Osteocyte (in vitro differentiated cells): ENCODE measurements at regions not wholly inside any gene's neighbourhood (a gene's known extent, or its start where the extent isn't known, plus 50 kb on each side); places are given as distances from the start of the nearest gene placed in this dataset.

Experiments
- DNase-seq: peaks from one replicate; pipeline ENCODE4 v3.0.0; 2021; ENCODE audit warnings: mixed read lengths; ENCODE audit not compliant: unreplicated experiment; ENCODE audit errors: extremely low spot score
- H3K27ac Mint-ChIP-seq: one replicate; pipeline ENCODE4 v1.8.0; 2021; ENCODE audit warnings: mild to moderate bottlenecking, mixed read lengths; ENCODE audit not compliant: unreplicated experiment
- H3K27me3 Mint-ChIP-seq: one replicate; pipeline ENCODE4 v1.8.0; 2021; ENCODE audit warnings: mixed read lengths; ENCODE audit not compliant: unreplicated experiment
- H3K36me3 Mint-ChIP-seq: one replicate; pipeline ENCODE4 v1.8.0; 2021; ENCODE audit warnings: mixed read lengths; ENCODE audit not compliant: unreplicated experiment
- H3K4me1 Mint-ChIP-seq: one replicate; pipeline ENCODE4 v1.8.0; 2021; ENCODE audit warnings: mixed read lengths; ENCODE audit not compliant: unreplicated experiment
- H3K4me3 Mint-ChIP-seq: one replicate; pipeline ENCODE4 v1.8.0; 2021; ENCODE audit warnings: mild to moderate bottlenecking, moderate library complexity, mixed read lengths; ENCODE audit not compliant: unreplicated experiment
- H3K9me3 Mint-ChIP-seq: one replicate; pipeline ENCODE4 v1.8.0; 2021; ENCODE audit warnings: mixed read lengths; ENCODE audit not compliant: unreplicated experiment
- CTCF ChIP-seq: fragments of 200-600 bp; sonication (generic); IDR thresholded peaks from 2 replicates; pipeline ENCODE4 v1.5.0; 2021; ENCODE audit warnings: antibody characterized with exemption, mild to moderate bottlenecking, moderate library complexity

- peaks cover 2% of the 10 kb centered on the region for H3K27me3 Mint-ChIP-seq
- H3K9me3 Mint-ChIP-seq: no peaks in the 10 kb centered on the region
- H3K4me3 Mint-ChIP-seq: no peak overlapping the region
- no peak overlapping the region for H3K27ac Mint-ChIP-seq
- H3K4me1 Mint-ChIP-seq: no peaks in the 10 kb centered on the region
- no peak for TF ChIP-seq CTCF
- no peak for DNase-seq
- no peaks in the 10 kb centered on the region for H3K36me3 Mint-ChIP-seq
These were observed 838.0 kb downstream of the RPS29 start for GRCh38 chr14:48748151-48748675.

GRCh38 chr14:48747561-48748089 lies 838.6 kb downstream of the RPS29 start:
- H3K9me3 Mint-ChIP-seq: no peaks in the 10 kb centered on the region
- no peaks in the 10 kb centered on the region for H3K4me1 Mint-ChIP-seq
- TF ChIP-seq CTCF: no peak
- no peaks in the 10 kb centered on the region for H3K36me3 Mint-ChIP-seq
- H3K27me3 Mint-ChIP-seq: no peaks in the 10 kb centered on the region
- no peak overlapping the region for H3K27ac Mint-ChIP-seq
- DNase-seq: no peak
- no peak overlapping the region for H3K4me3 Mint-ChIP-seq

- H3K27me3 Mint-ChIP-seq: peaks cover 3% of the 10 kb centered on the region
- no peak overlapping the region for H3K4me3 Mint-ChIP-seq
- no peak for DNase-seq
- no peaks in the 10 kb centered on the region for H3K4me1 Mint-ChIP-seq
- H3K36me3 Mint-ChIP-seq: no peaks in the 10 kb centered on the region
- no peaks in the 10 kb centered on the region for H3K9me3 Mint-ChIP-seq
- no peak for TF ChIP-seq CTCF
- no peak overlapping the region for H3K27ac Mint-ChIP-seq
These were observed 842.0 kb downstream of the RPS29 start for GRCh38 chr14:48744202-48744601.

GRCh38 chr14:48738186-48738925 lies 847.8 kb downstream of the RPS29 start:
- H3K27me3 Mint-ChIP-seq: peaks cover 3% of the 10 kb centered on the region
- H3K36me3 Mint-ChIP-seq: no peaks in the 10 kb centered on the region
- no peak overlapping the region for H3K27ac Mint-ChIP-seq
- H3K4me3 Mint-ChIP-seq: no peak overlapping the region
- no peak for TF ChIP-seq CTCF
- peaks cover 4% of the 10 kb centered on the region for H3K9me3 Mint-ChIP-seq
- DNase-seq: no peak
- no peaks in the 10 kb centered on the region for H3K4me1 Mint-ChIP-seq

- TF ChIP-seq CTCF: no peak
- no peak for DNase-seq
- Mint-ChIP-seq H3K4me1 (no peaks in the 10 kb centered on the region), H3K36me3 (no peaks in the 10 kb centered on the region), H3K27ac (no peak overlapping the region), H3K27me3 (no peaks in the 10 kb centered on the region), H3K9me3 (peaks cover 4% of the 10 kb centered on the region), H3K4me3 (no peak overlapping the region)
These were observed 850.6 kb downstream of the RPS29 start for GRCh38 chr14:48735607-48736006.
